MM.1S (cell line): ENCODE measurements at regions not wholly inside any gene's neighbourhood (a gene's known extent, or its start where the extent isn't known, plus 50 kb on each side); places are given as distances from the start of the nearest gene placed in this dataset.
A peak's percentile ranks its signal among the peaks of the same experiment; 100 is the strongest.

ENCODE experiments used
- DNase-seq: peaks from one replicate; pipeline ENCODE4 v3.0.0-alpha.2; 2015
- H2AFZ ChIP-seq: fragments of 300-600 bp; sonication (generic); 2 replicates; pipeline ENCODE4 v1.6.0; 2016; ENCODE audit warnings: antibody characterized with exemption, low read length
- H3F3A ChIP-seq: fragments of 300-600 bp; sonication (generic); 2 replicates; pipeline ENCODE4 v1.6.1; 2016; ENCODE audit warnings: mild to moderate bottlenecking, antibody characterized with exemption, low read length, moderate library complexity, mixed read lengths; ENCODE audit not compliant: insufficient read depth
- H3K27ac ChIP-seq: fragments of 300-600 bp; sonication (generic); 2 replicates; pipeline ENCODE4 v1.5.1; 2016; ENCODE audit warnings: mild to moderate bottlenecking, low read length
- H3K27me3 ChIP-seq: fragments of 300-600 bp; sonication (generic); replicated peaks from 2 replicates; pipeline ENCODE4 v1.6.0; 2016; ENCODE audit warnings: low read length; ENCODE audit not compliant: insufficient read depth
- H3K36me3 ChIP-seq: fragments of 300-600 bp; sonication (generic); replicated peaks from 2 replicates; pipeline ENCODE4 v1.6.1; 2016; ENCODE audit warnings: mild to moderate bottlenecking, low read length, mixed read lengths; ENCODE audit not compliant: insufficient read depth
- H3K4me1 ChIP-seq: fragments of 300-600 bp; sonication (generic); 2 replicates; pipeline ENCODE4 v1.6.1; 2016; ENCODE audit warnings: low read length, mixed read lengths
- H3K4me2 ChIP-seq: fragments of 300-600 bp; sonication (generic); 2 replicates; pipeline ENCODE4 v1.6.0; 2016; ENCODE audit warnings: low read depth, low read length
- H3K4me3 ChIP-seq: fragments of 300-600 bp; sonication (generic); 2 replicates; pipeline ENCODE4 v1.5.1; 2016; ENCODE audit warnings: low read length, mixed read lengths
- H3K79me2 ChIP-seq: fragments of 300-600 bp; sonication (generic); 2 replicates; pipeline ENCODE4 v1.6.1; 2016; ENCODE audit warnings: mixed run types, low read length, mixed read lengths
- H3K9ac ChIP-seq: fragments of 300-600 bp; sonication (generic); 2 replicates; pipeline ENCODE4 v1.6.1; 2016; ENCODE audit warnings: low read length, mixed read lengths
- H3K9me2 ChIP-seq: fragments of 300-600 bp; sonication (generic); replicated peaks from 2 replicates; pipeline ENCODE4 v1.6.1; 2016; ENCODE audit warnings: mild to moderate bottlenecking, low read length, mixed read lengths; ENCODE audit not compliant: insufficient read depth
- H3K9me3 ChIP-seq: fragments of 300-600 bp; sonication (generic); replicated peaks from 2 replicates; pipeline ENCODE4 v1.6.1; 2016; ENCODE audit warnings: mild to moderate bottlenecking, low read length, mixed read lengths; ENCODE audit not compliant: insufficient read depth
- H4K20me1 ChIP-seq: fragments of 300-600 bp; sonication (generic); 2 replicates; pipeline ENCODE4 v1.6.1; 2016; ENCODE audit warnings: mild to moderate bottlenecking, low read length, moderate library complexity, mixed read lengths; ENCODE audit not compliant: insufficient read depth
- CTCF ChIP-seq: fragments of 300-600 bp; sonication (generic); IDR thresholded peaks from 2 replicates; pipeline ENCODE4 v1.5.1; 2016; ENCODE audit warnings: antibody characterized with exemption, low read length, mixed read lengths
- EZH2 ChIP-seq: fragments of 300-600 bp; sonication (generic); optimal IDR thresholded peaks from 2 replicates; pipeline ENCODE3; 2017; ENCODE audit warnings: low read depth, mild to moderate bottlenecking, antibody characterized with exemption, low read length, mixed read lengths
- EZH2phosphoT487 ChIP-seq: fragments of 300-600 bp; sonication (generic); IDR thresholded peaks from 2 replicates; pipeline ENCODE4 v1.6.1; 2018; ENCODE audit warnings: antibody characterized with exemption, low read length

DNA sequence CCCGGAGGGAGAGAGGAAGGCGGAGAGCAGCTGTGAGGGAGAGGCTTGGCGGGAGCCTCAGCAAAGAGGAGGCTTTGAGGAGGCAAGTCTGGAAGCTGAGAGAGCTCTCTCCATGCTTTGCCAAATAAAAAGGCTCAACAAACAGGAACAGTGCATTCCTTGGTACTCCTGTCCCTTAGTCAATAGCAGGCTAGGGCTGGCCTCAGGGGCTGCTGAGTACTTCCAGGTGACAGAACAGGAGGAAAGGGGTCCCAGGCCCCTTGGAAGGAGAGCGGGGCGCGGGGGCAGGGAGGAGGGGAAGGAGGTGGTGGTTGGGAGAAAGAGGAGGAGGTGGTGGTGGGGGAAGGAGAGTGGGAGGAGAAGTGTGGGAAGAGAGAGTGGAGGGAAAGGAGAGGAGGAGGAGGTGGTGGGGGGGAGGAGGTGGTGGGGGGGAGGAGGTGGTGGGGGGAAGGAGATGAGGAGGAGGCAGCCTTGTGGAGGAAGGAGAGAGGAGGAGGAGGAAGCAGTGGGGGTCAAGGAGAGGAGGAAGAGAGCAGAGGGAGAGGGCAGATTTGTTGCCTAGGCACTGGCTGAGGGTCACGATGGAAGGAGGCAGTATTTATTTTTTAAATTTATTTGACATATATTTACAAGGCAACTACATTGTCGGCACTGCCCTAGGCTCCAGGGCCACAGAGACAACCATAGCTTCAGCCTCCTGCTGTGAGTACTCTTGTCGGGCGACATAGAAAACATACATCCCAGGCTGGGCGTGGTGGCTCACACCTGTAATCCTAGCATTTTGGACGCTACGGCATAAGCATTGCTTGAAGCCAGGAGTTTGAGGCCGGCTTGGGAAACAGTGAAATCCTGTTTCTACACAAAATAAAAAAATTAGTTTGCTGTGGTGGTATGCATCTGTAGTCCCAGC is 74.2 kb upstream of the ZBED5 start:
- Histone ChIP-seq H3K9me3 (no peaks in the 10 kb centered on the region), H3K4me3 (peak overlapping the region; percentile 66), H2AFZ (peak overlapping the region; percentile 80; the same call in 1 of the 2 replicates), H3F3A (peaks cover 7% of the 10 kb centered on the region; the same call in 1 of the 2 replicates), H3K4me1 (peaks cover 4% of the 10 kb centered on the region; the same call in 1 of the 2 replicates), H3K9me2 (no peaks in the 10 kb centered on the region), H3K79me2 (no peaks in the 10 kb centered on the region), H3K27me3 (peaks cover 11% of the 10 kb centered on the region), H3K9ac (no peak overlapping the region; the same call in 1 of the 2 replicates), H4K20me1 (no peaks in the 10 kb centered on the region), H3K36me3 (no peaks in the 10 kb centered on the region), H3K4me2 (peak overlapping the region; percentile 92), H3K27ac (no peak overlapping the region)
- no peak for DNase-seq
- TF ChIP-seq EZH2 = no peak
- no peak for TF ChIP-seq CTCF
- TF ChIP-seq EZH2phosphoT487 = no peak

DNA sequence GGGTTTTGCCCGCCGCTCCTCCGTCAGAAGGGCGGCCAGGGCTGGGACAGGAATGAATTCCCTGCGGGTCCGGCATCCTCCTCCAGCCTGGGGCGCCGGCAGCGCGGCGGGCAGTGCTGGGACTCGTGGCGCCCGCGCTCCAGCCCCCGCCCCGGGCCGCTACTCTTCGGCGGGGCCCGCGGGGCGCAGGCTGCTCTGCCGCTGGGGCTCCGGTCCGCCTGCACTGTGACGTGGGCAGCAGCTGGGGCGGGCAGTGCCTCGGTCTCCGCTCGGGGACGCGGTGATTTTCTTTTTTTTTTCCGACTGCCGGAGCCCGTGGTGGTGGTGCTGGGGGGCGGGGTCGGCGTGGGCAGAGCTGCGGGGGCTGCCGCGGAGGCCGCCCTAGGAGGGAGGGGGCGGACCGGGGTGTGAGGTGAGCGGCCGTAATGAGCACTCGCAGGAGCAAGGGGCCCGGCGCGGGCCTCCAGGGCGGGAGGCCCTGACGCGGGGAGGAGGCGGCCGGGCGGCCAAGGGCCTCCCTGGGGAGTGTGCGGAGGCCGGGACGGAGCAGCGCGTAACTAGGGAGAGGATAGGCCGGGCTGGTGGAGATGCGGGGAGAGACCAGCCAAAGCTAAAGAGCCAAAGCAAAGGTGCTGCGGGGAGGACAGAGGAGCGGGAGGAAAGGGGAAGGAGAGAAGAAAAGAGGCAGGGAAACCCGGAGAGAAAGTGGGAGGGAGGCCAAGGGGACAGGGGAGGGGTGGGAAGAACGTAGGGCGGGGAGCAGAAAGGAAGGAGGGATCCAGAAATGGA is 73.3 kb upstream of the ZBED5 start:
- Histone ChIP-seq H3K4me1 (peaks cover 4% of the 10 kb centered on the region; the same call in 1 of the 2 replicates), H3F3A (peaks cover 7% of the 10 kb centered on the region; the same call in 1 of the 2 replicates), H3K4me3 (peak overlapping the region; percentile 66), H2AFZ (peak overlapping the region; percentile 80), H3K36me3 (no peaks in the 10 kb centered on the region), H3K27ac (no peak overlapping the region), H3K4me2 (peak overlapping the region; percentile 92), H3K9me3 (no peaks in the 10 kb centered on the region), H3K9ac (peak overlapping the region; percentile 35; the same call in 1 of the 2 replicates), H3K9me2 (no peaks in the 10 kb centered on the region), H3K79me2 (no peaks in the 10 kb centered on the region), H4K20me1 (no peaks in the 10 kb centered on the region), H3K27me3 (peaks cover 11% of the 10 kb centered on the region)
- no peak for TF ChIP-seq CTCF
- no peak for TF ChIP-seq EZH2phosphoT487
- TF ChIP-seq EZH2 = no peak
- DNase-seq = peak; percentile 38

DNA sequence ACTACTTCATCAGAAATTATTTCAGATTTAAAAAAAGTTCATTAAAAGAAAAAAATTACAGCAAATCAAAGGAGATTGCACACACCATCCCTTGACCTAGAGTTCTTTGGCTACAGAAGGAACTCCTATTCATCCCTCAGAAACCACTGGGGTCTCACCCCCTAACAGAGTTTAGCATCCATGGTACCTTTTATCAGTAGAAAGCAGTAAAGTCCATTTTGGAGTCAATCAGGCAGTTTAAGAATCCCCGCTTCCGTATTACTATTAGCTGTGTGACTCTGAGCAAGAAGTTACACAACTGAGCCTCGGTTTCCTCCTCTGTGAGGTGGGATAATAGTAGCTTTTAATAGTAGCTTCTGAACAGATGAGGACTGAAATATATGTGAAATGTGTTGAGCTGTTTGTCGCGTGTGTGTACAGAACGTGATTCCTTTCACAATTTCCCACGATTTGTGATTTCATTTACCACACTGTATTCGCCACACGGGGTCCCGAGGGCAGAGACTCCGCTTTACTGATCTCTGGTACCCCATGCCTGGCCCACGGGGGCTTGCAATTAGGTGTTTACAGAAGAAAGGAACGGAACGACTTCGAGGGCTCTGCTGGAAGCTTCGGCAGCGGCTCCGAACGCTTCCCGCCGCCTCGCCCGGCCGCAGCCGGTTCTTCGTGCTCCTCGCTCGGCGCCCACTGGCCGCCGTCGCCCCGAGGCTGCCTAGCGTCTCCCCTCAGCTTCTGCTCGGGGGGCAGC is 72.5 kb upstream of the ZBED5 start:
- peaks cover 11% of the 10 kb centered on the region for H3K27me3 ChIP-seq
- no peaks in the 10 kb centered on the region for H3K9me2 ChIP-seq
- H3F3A ChIP-seq = peaks cover 7% of the 10 kb centered on the region; the same call in 1 of the 2 replicates
- H2AFZ ChIP-seq = peak overlapping the region; percentile 80
- no peaks in the 10 kb centered on the region for H4K20me1 ChIP-seq
- H3K9me3 ChIP-seq = no peaks in the 10 kb centered on the region
- H3K9ac ChIP-seq = no peak overlapping the region
- H3K4me1 ChIP-seq = peaks cover 4% of the 10 kb centered on the region; the same call in 1 of the 2 replicates
- peak overlapping the region; percentile 92 for H3K4me2 ChIP-seq
- no peaks in the 10 kb centered on the region for H3K79me2 ChIP-seq
- H3K4me3 ChIP-seq = peak overlapping the region; percentile 66
- TF ChIP-seq EZH2 (no peak), CTCF (no peak), EZH2phosphoT487 (no peak)
- DNase-seq = no peak
- no peaks in the 10 kb centered on the region for H3K36me3 ChIP-seq
- H3K27ac ChIP-seq = no peak overlapping the region
